Thyroid gland (tissue), 4 donors: ENCODE measurements at regions not wholly inside any gene's neighbourhood (a gene's known extent, or its start where the extent isn't known, plus 50 kb on each side); places are given as distances from the start of the nearest gene placed in this dataset.

Experiments
- CTCF ChIP-seq, 6 experiments: fragments of 200-600 bp in 3 of 6; fragments of 450-650 bp in 3 of 6; sonication (generic) in 3 of 6; IDR thresholded peaks; one replicate each; pipeline ENCODE4 v1.5.1; 2016 to 2019; ENCODE audit warnings: antibody characterized with exemption in 6 of 6, mild to moderate bottlenecking in 2 of 6, inconsistent platforms in 1 of 6, moderate library complexity in 1 of 6
- POLR2A ChIP-seq, 2 donors: fragments of 450-650 bp; IDR thresholded peaks; one replicate each; pipeline ENCODE4 v1.6.1; 2017; ENCODE audit warnings: antibody characterized with exemption in 2 of 2, mild to moderate bottlenecking in 2 of 2, moderate library complexity in 1 of 2

- TF ChIP-seq CTCF (IDR thresholded peaks at IDR 0.05) (no peak), POLR2A (IDR thresholded peaks at IDR 0.05) (no peak)
Observed at GRCh38 chr4:125021189-125021588, 293.6 kb upstream of the FAT4 start.
